SK-N-SH (cell line): ENCODE measurements at regions not wholly inside any gene's neighbourhood (a gene's known extent, or its start where the extent isn't known, plus 50 kb on each side); places are given as distances from the start of the nearest gene placed in this dataset.

ENCODE experiments used
- CTCF ChIA-PET: fragments of 300-600, 350-600 bp; formaldehyde crosslinking; extraction: SDS; loops from one replicate; lab custom pipeline; 2021; lab: Yijun Ruan, JAX
- POLR2A ChIA-PET: fragments of 350-600 bp; sonication (Branson Sonifier 250); formaldehyde crosslinking; extraction: SDS; loops from one replicate; lab custom pipeline; 2020; ENCODE audit warnings: antibody characterized with exemption, inconsistent platforms; lab: Yijun Ruan, JAX
- DNase-seq: peaks from one replicate; pipeline ENCODE4 v3.0.0; 2012
- H2AFZ ChIP-seq: fragments of 200-600 bp; sonication (generic); 2 replicates; pipeline ENCODE4 v1.8.1; 2016; ENCODE audit warnings: antibody characterized with exemption, mild to moderate bottlenecking, low read depth
- H3F3A ChIP-seq: fragments of 200-600 bp; sonication (generic); replicated peaks from 2 replicates; pipeline ENCODE3; 2016; ENCODE audit warnings: antibody characterized with exemption, mild to moderate bottlenecking; ENCODE audit not compliant: insufficient read depth
- H3K27ac ChIP-seq, 2 experiments: fragments of 200-500 bp in 1 of 2; fragments of 200-600 bp in 1 of 2; sonication (Bioruptor generic) in 1 of 2; sonication (generic), shearing (Covaris generic) in 1 of 2; 2 replicates each; pipeline versions ENCODE4 v1.5.1 to v1.6.1; 2014 to 2016; ENCODE audit warnings: low read depth in 2 of 2, inconsistent platforms in 1 of 2, low read length in 1 of 2, mild to moderate bottlenecking in 1 of 2, mixed read lengths in 1 of 2
- H3K27me3 ChIP-seq: fragments of 200-600 bp; sonication (generic), shearing (Covaris generic); 2 replicates; pipeline ENCODE4 v1.6.1; 2016; ENCODE audit warnings: mixed run types; ENCODE audit not compliant: insufficient read depth
- H3K36me3 ChIP-seq, 2 experiments: fragments of 200-500 bp in 1 of 2; fragments of 200-600 bp in 1 of 2; sonication (Bioruptor generic) in 1 of 2; sonication (generic) in 1 of 2; replicated peaks in 1 of 2; 2 replicates each; pipeline versions ENCODE3 to v1.5.1; 2014 to 2016; ENCODE audit warnings: low read length in 1 of 2, mild to moderate bottlenecking in 1 of 2; ENCODE audit not compliant: insufficient read depth in 2 of 2, control insufficient read depth in 1 of 2
- H3K4me1 ChIP-seq, 2 experiments: fragments of 200-500 bp in 1 of 2; fragments of 200-600 bp in 1 of 2; sonication (Bioruptor generic) in 1 of 2; sonication (generic), shearing (Covaris generic) in 1 of 2; 2 replicates each; pipeline versions ENCODE4 v1.5.1 to v1.6.1; 2014 to 2016; ENCODE audit warnings: low read depth in 1 of 2, low read length in 1 of 2, mixed run types in 1 of 2; ENCODE audit not compliant: insufficient read depth in 2 of 2, control insufficient read depth in 1 of 2
- H3K4me2 ChIP-seq: fragments of 200-600 bp; sonication (generic), shearing (Covaris generic); 2 replicates; pipeline ENCODE4 v1.6.1; 2017; ENCODE audit warnings: mixed run types
- H3K4me3 ChIP-seq, 2 experiments: fragments of 200-500 bp in 1 of 2; fragments of 200-600 bp in 1 of 2; sonication (Bioruptor generic) in 1 of 2; sonication (generic), shearing (Covaris generic) in 1 of 2; 2 replicates each; pipeline versions ENCODE4 v1.5.1 to v1.8.1; 2014 to 2016; ENCODE audit warnings: low read depth in 2 of 2, inconsistent platforms in 1 of 2, low read length in 1 of 2, mild to moderate bottlenecking in 1 of 2, mixed read lengths in 1 of 2, moderate library complexity in 1 of 2
- H3K79me2 ChIP-seq: fragments of 200-600 bp; sonication (generic); 2 replicates; pipeline ENCODE4 v1.8.1; 2017; ENCODE audit warnings: mild to moderate bottlenecking; ENCODE audit not compliant: insufficient read depth
- H3K9ac ChIP-seq: fragments of 200-600 bp; sonication (generic); 2 replicates; pipeline ENCODE4 v1.6.1; 2017; ENCODE audit warnings: mixed run types
- H3K9me2 ChIP-seq: fragments of 200-600 bp; sonication (generic); 2 replicates; pipeline ENCODE4 v1.6.1; 2017; ENCODE audit warnings: mixed run types
- H3K9me3 ChIP-seq: fragments of 200-600 bp; sonication (generic); 2 replicates; pipeline ENCODE4 v1.6.1; 2017; ENCODE audit warnings: mixed run types, mild to moderate bottlenecking, moderate library complexity
- H4K20me1 ChIP-seq: fragments of 200-600 bp; sonication (generic); 2 replicates; pipeline ENCODE4 v1.6.1; 2017; ENCODE audit warnings: mild to moderate bottlenecking, mixed run types; ENCODE audit not compliant: insufficient read depth
- CTCF ChIP-seq: fragments of 200-600 bp; sonication (generic); IDR thresholded peaks from 2 replicates; pipeline ENCODE4 v1.6.1; 2017; ENCODE audit warnings: antibody characterized with exemption, mild to moderate bottlenecking, moderate library complexity
- FOXM1 ChIP-seq: IDR thresholded peaks from 2 replicates; pipeline ENCODE4 v1.4.0; 2012; ENCODE audit warnings: low read depth, mild to moderate bottlenecking
- POLR2AphosphoS5 ChIP-seq: IDR thresholded peaks from 2 replicates; pipeline ENCODE4 v1.6.1; 2012; ENCODE audit warnings: low read depth, low read length
- USF1 ChIP-seq: IDR thresholded peaks from 2 replicates; pipeline ENCODE4 v1.4.0; 2012; ENCODE audit warnings: low read depth, borderline replicate concordance
- WGBS: methylation state at CpG from one replicate; pipeline ENCODE4 v1.1.6; 2017; ENCODE audit warnings: low lambda C conversion rate; 5-methylcytosine and 5-hydroxymethylcytosine counted together
- TF ChIP-seq, protein P1 (sequence below): IDR thresholded peaks from 2 replicates; pipeline ENCODE4 v1.4.0; 2012; ENCODE audit warnings: low read depth, borderline replicate concordance
- TF ChIP-seq, protein P2 (sequence below): fragments of 150-350 bp; IDR thresholded peaks from 2 replicates; pipeline ENCODE4 v1.6.1; 2016; ENCODE audit warnings: mild to moderate bottlenecking, low read depth, low read length

- no peak overlapping the region for H2AFZ ChIP-seq
- 9% methylated on average over 5 of the region's 5 CpGs for WGBS
- TF ChIP-seq, protein P1, sequence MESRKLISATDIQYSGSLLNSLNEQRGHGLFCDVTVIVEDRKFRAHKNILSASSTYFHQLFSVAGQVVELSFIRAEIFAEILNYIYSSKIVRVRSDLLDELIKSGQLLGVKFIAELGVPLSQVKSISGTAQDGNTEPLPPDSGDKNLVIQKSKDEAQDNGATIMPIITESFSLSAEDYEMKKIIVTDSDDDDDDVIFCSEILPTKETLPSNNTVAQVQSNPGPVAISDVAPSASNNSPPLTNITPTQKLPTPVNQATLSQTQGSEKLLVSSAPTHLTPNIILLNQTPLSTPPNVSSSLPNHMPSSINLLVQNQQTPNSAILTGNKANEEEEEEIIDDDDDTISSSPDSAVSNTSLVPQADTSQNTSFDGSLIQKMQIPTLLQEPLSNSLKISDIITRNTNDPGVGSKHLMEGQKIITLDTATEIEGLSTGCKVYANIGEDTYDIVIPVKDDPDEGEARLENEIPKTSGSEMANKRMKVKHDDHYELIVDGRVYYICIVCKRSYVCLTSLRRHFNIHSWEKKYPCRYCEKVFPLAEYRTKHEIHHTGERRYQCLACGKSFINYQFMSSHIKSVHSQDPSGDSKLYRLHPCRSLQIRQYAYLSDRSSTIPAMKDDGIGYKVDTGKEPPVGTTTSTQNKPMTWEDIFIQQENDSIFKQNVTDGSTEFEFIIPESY: no peak
- TF ChIP-seq FOXM1: no peak
- no peak overlapping the region for H3K9ac ChIP-seq
- H3K4me3 ChIP-seq: no peak overlapping the region
- no peaks in the 10 kb centered on the region for H3K36me3 ChIP-seq
- no peaks in the 10 kb centered on the region for H3K4me1 ChIP-seq
- no peaks in the 10 kb centered on the region for H3K9me3 ChIP-seq
- H3K27ac ChIP-seq: no peak overlapping the region
- ChIA-PET CTCF (no interaction called here), POLR2A (no interaction called here)
- H3K9me2 ChIP-seq: no peaks in the 10 kb centered on the region
- H3K4me2 ChIP-seq: no peak overlapping the region
- no peak for DNase-seq
- no peaks in the 10 kb centered on the region for H3K79me2 ChIP-seq
- no peaks in the 10 kb centered on the region for H4K20me1 ChIP-seq
- no peaks in the 10 kb centered on the region for H3F3A ChIP-seq
- peaks cover 12% of the 10 kb centered on the region; the same call in 1 of the 2 replicates for H3K27me3 ChIP-seq
Measured at GRCh38 chrX:18102006-18102405, 118.7 kb downstream of the BEND2 start.

GRCh38 chrX:18101087-18101486 is 119.6 kb downstream of the BEND2 start:
- Histone ChIP-seq H4K20me1 (no peaks in the 10 kb centered on the region), H3K9ac (no peak overlapping the region)
- POLR2A ChIA-PET: no interaction called here
- TF ChIP-seq POLR2AphosphoS5: no peak
- TF ChIP-seq, protein P2, sequence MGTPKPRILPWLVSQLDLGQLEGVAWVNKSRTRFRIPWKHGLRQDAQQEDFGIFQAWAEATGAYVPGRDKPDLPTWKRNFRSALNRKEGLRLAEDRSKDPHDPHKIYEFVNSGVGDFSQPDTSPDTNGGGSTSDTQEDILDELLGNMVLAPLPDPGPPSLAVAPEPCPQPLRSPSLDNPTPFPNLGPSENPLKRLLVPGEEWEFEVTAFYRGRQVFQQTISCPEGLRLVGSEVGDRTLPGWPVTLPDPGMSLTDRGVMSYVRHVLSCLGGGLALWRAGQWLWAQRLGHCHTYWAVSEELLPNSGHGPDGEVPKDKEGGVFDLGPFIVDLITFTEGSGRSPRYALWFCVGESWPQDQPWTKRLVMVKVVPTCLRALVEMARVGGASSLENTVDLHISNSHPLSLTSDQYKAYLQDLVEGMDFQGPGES: no peak
- TF ChIP-seq CTCF: no peak
- no peak for TF ChIP-seq USF1
- TF ChIP-seq, all 33 proteins: peak for 0
- CTCF ChIA-PET: no interaction called here
- 58% methylated on average over 5 of the region's 5 CpGs for WGBS
- Histone ChIP-seq H3K4me1 (no peaks in the 10 kb centered on the region), H3K27ac (no peak overlapping the region), H3K79me2 (no peaks in the 10 kb centered on the region), H3K4me2 (no peak overlapping the region), H3K9me2 (no peaks in the 10 kb centered on the region), H3K9me3 (no peaks in the 10 kb centered on the region), H3K36me3 (no peaks in the 10 kb centered on the region), H3K4me3 (no peak overlapping the region), H3F3A (no peaks in the 10 kb centered on the region), H3K27me3 (peaks cover 12% of the 10 kb centered on the region; the same call in 1 of the 2 replicates), H2AFZ (no peak overlapping the region)
- no peak for DNase-seq
